NB4 (cell line): ENCODE measurements at regions not wholly inside any gene's neighbourhood (a gene's known extent, or its start where the extent isn't known, plus 50 kb on each side); places are given as distances from the start of the nearest gene placed in this dataset.

ENCODE experiments used
- MYC ChIP-seq: IDR thresholded peaks from 2 replicates; pipeline ENCODE4 v1.6.1; 2011; ENCODE audit warnings: low read depth, low read length
- TF ChIP-seq, protein P1 (sequence below): IDR thresholded peaks from one replicate; pipeline ENCODE4 v1.5.1; 2012; ENCODE audit warnings: low read depth, low read length

DNA sequence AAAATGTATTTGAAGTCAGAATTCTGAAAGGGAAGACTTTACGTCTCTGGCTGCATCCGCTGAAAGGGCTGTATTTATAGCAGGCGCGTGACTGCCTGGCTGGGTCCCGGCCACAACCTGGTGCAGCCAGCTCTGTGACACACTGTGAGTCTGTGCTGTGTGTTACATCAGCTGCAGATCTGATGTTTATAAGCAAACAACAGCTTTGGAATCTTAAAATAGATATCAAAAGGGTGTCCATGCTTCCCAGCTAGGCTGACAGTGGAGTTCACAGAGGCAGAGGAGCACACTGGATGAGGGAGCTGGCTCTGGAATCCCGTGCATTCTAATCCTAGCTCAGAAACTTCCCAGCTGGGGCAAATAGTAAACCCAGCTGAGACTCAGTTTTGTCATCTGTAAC is 433.4 kb upstream of the BRINP1 start:
- TF ChIP-seq, protein P1, sequence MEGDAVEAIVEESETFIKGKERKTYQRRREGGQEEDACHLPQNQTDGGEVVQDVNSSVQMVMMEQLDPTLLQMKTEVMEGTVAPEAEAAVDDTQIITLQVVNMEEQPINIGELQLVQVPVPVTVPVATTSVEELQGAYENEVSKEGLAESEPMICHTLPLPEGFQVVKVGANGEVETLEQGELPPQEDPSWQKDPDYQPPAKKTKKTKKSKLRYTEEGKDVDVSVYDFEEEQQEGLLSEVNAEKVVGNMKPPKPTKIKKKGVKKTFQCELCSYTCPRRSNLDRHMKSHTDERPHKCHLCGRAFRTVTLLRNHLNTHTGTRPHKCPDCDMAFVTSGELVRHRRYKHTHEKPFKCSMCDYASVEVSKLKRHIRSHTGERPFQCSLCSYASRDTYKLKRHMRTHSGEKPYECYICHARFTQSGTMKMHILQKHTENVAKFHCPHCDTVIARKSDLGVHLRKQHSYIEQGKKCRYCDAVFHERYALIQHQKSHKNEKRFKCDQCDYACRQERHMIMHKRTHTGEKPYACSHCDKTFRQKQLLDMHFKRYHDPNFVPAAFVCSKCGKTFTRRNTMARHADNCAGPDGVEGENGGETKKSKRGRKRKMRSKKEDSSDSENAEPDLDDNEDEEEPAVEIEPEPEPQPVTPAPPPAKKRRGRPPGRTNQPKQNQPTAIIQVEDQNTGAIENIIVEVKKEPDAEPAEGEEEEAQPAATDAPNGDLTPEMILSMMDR, result no peak
- TF ChIP-seq MYC, result no peak
